NCI-H1930 (cell line): ENCODE measurements at regions not wholly inside any gene's neighbourhood (a gene's known extent, or its start where the extent isn't known, plus 50 kb on each side); places are given as distances from the start of the nearest gene placed in this dataset.
"Not testable (repeated sequence)": the region's sequence is repeated elsewhere in the genome, so short reads cannot be mapped to it uniquely, and the experiment has no call there.

Experiments used
- DNase-seq, 2 experiments: peaks; one replicate each; lab custom pipeline; 2025; lab: John Stamatoyannopoulos, UW

GRCh38 chr10:64416011-64416410 is 894.8 kb downstream of the REEP3 start:
- DNase-seq, result no peak

- no peak for DNase-seq
Observed at GRCh38 chr10:64419461-64419860, 898.3 kb downstream of the REEP3 start.

- no peak for DNase-seq
Observed at GRCh38 chr10:64426745-64427144, 905.5 kb downstream of the REEP3 start.

GRCh38 chr10:64430690-64431323 is 909.6 kb downstream of the REEP3 start:
- DNase-seq, result peak in 1 of 2 experiments; percentile 0

GRCh38 chr10:64441872-64442271 is 920.7 kb downstream of the REEP3 start:
- not testable (repeated sequence) for DNase-seq

- DNase-seq, result no peak
Observed at GRCh38 chr10:64444163-64444562, 923.0 kb downstream of the REEP3 start.

- DNase-seq, result no peak
Observed at GRCh38 chr10:64444564-64444963, 923.4 kb downstream of the REEP3 start.

- DNase-seq, result no peak
Observed at GRCh38 chr10:64449603-64450002, 928.4 kb downstream of the REEP3 start.

- no peak for DNase-seq
Observed at GRCh38 chr10:64450312-64450711, 929.1 kb downstream of the REEP3 start.

- no peak for DNase-seq
Observed at GRCh38 chr10:64454962-64455361, 933.8 kb downstream of the REEP3 start.

- no peak for DNase-seq
Observed at GRCh38 chr10:64458306-64458705, 937.1 kb downstream of the REEP3 start.

- no peak for DNase-seq
Observed at GRCh38 chr10:64463406-64463805, 942.2 kb downstream of the REEP3 start.

GRCh38 chr10:64465653-64466052 is 944.5 kb downstream of the REEP3 start:
- no peak for DNase-seq

- DNase-seq, result no peak
Observed at GRCh38 chr10:64468219-64468618, 947.0 kb downstream of the REEP3 start.

GRCh38 chr10:64476506-64476905 is 955.3 kb downstream of the REEP3 start:
- no peak for DNase-seq

GRCh38 chr10:64477791-64478190 is 956.6 kb downstream of the REEP3 start:
- no peak for DNase-seq

GRCh38 chr10:64484811-64485330 is 963.7 kb downstream of the REEP3 start:
- no peak for DNase-seq

- DNase-seq, result no peak
Observed at GRCh38 chr10:64486149-64486548, 964.9 kb downstream of the REEP3 start.

- DNase-seq, result no peak
Observed at GRCh38 chr10:64486901-64487300, 965.7 kb downstream of the REEP3 start.

- DNase-seq, result no peak
Observed at GRCh38 chr10:64494901-64495300, 973.7 kb downstream of the REEP3 start.

- no peak for DNase-seq
Observed at GRCh38 chr10:64497306-64497705, 976.1 kb downstream of the REEP3 start.

GRCh38 chr10:64501807-64502206 is 980.6 kb downstream of the REEP3 start:
- no peak for DNase-seq

- no peak for DNase-seq
Observed at GRCh38 chr10:64502936-64503335, 981.7 kb downstream of the REEP3 start.

- DNase-seq, result no peak
Observed at GRCh38 chr10:64503429-64503828, 982.2 kb downstream of the REEP3 start.
